SK-N-SH (cell line): ENCODE measurements at regions not wholly inside any gene's neighbourhood (a gene's known extent, or its start where the extent isn't known, plus 50 kb on each side); places are given as distances from the start of the nearest gene placed in this dataset.

Source experiments
- CTCF ChIA-PET: fragments of 300-600, 350-600 bp; formaldehyde crosslinking; extraction: SDS; loops from one replicate; lab custom pipeline; 2021; lab: Yijun Ruan, JAX
- POLR2A ChIA-PET: fragments of 350-600 bp; sonication (Branson Sonifier 250); formaldehyde crosslinking; extraction: SDS; loops from one replicate; lab custom pipeline; 2020; ENCODE audit warnings: antibody characterized with exemption, inconsistent platforms; lab: Yijun Ruan, JAX
- DNase-seq: peaks from one replicate; pipeline ENCODE4 v3.0.0; 2012
- H2AFZ ChIP-seq: fragments of 200-600 bp; sonication (generic); 2 replicates; pipeline ENCODE4 v1.8.1; 2016; ENCODE audit warnings: antibody characterized with exemption, mild to moderate bottlenecking, low read depth
- H3F3A ChIP-seq: fragments of 200-600 bp; sonication (generic); replicated peaks from 2 replicates; pipeline ENCODE3; 2016; ENCODE audit warnings: antibody characterized with exemption, mild to moderate bottlenecking; ENCODE audit not compliant: insufficient read depth
- H3K27ac ChIP-seq, 2 experiments: fragments of 200-500 bp in 1 of 2; fragments of 200-600 bp in 1 of 2; sonication (Bioruptor generic) in 1 of 2; sonication (generic), shearing (Covaris generic) in 1 of 2; 2 replicates each; pipeline versions ENCODE4 v1.5.1 to v1.6.1; 2014 to 2016; ENCODE audit warnings: low read depth in 2 of 2, inconsistent platforms in 1 of 2, low read length in 1 of 2, mild to moderate bottlenecking in 1 of 2, mixed read lengths in 1 of 2
- H3K27me3 ChIP-seq: fragments of 200-600 bp; sonication (generic), shearing (Covaris generic); 2 replicates; pipeline ENCODE4 v1.6.1; 2016; ENCODE audit warnings: mixed run types; ENCODE audit not compliant: insufficient read depth
- H3K36me3 ChIP-seq, 2 experiments: fragments of 200-500 bp in 1 of 2; fragments of 200-600 bp in 1 of 2; sonication (Bioruptor generic) in 1 of 2; sonication (generic) in 1 of 2; replicated peaks in 1 of 2; 2 replicates each; pipeline versions ENCODE3 to v1.5.1; 2014 to 2016; ENCODE audit warnings: low read length in 1 of 2, mild to moderate bottlenecking in 1 of 2; ENCODE audit not compliant: insufficient read depth in 2 of 2, control insufficient read depth in 1 of 2
- H3K4me1 ChIP-seq, 2 experiments: fragments of 200-500 bp in 1 of 2; fragments of 200-600 bp in 1 of 2; sonication (Bioruptor generic) in 1 of 2; sonication (generic), shearing (Covaris generic) in 1 of 2; 2 replicates each; pipeline versions ENCODE4 v1.5.1 to v1.6.1; 2014 to 2016; ENCODE audit warnings: low read depth in 1 of 2, low read length in 1 of 2, mixed run types in 1 of 2; ENCODE audit not compliant: insufficient read depth in 2 of 2, control insufficient read depth in 1 of 2
- H3K4me2 ChIP-seq: fragments of 200-600 bp; sonication (generic), shearing (Covaris generic); 2 replicates; pipeline ENCODE4 v1.6.1; 2017; ENCODE audit warnings: mixed run types
- H3K4me3 ChIP-seq, 2 experiments: fragments of 200-500 bp in 1 of 2; fragments of 200-600 bp in 1 of 2; sonication (Bioruptor generic) in 1 of 2; sonication (generic), shearing (Covaris generic) in 1 of 2; 2 replicates each; pipeline versions ENCODE4 v1.5.1 to v1.8.1; 2014 to 2016; ENCODE audit warnings: low read depth in 2 of 2, inconsistent platforms in 1 of 2, low read length in 1 of 2, mild to moderate bottlenecking in 1 of 2, mixed read lengths in 1 of 2, moderate library complexity in 1 of 2
- H3K79me2 ChIP-seq: fragments of 200-600 bp; sonication (generic); 2 replicates; pipeline ENCODE4 v1.8.1; 2017; ENCODE audit warnings: mild to moderate bottlenecking; ENCODE audit not compliant: insufficient read depth
- H3K9ac ChIP-seq: fragments of 200-600 bp; sonication (generic); 2 replicates; pipeline ENCODE4 v1.6.1; 2017; ENCODE audit warnings: mixed run types
- H3K9me2 ChIP-seq: fragments of 200-600 bp; sonication (generic); 2 replicates; pipeline ENCODE4 v1.6.1; 2017; ENCODE audit warnings: mixed run types
- H3K9me3 ChIP-seq: fragments of 200-600 bp; sonication (generic); 2 replicates; pipeline ENCODE4 v1.6.1; 2017; ENCODE audit warnings: mixed run types, mild to moderate bottlenecking, moderate library complexity
- H4K20me1 ChIP-seq: fragments of 200-600 bp; sonication (generic); 2 replicates; pipeline ENCODE4 v1.6.1; 2017; ENCODE audit warnings: mild to moderate bottlenecking, mixed run types; ENCODE audit not compliant: insufficient read depth
- CHD2 ChIP-seq: fragments of 150-350 bp; IDR thresholded peaks from 2 replicates; pipeline ENCODE4 v1.6.1; 2018; ENCODE audit warnings: low read length; ENCODE audit not compliant: partially characterized antibody
- CTCF ChIP-seq: fragments of 200-600 bp; sonication (generic); IDR thresholded peaks from 2 replicates; pipeline ENCODE4 v1.6.1; 2017; ENCODE audit warnings: antibody characterized with exemption, mild to moderate bottlenecking, moderate library complexity
- ELF1 ChIP-seq: IDR thresholded peaks from 2 replicates; pipeline ENCODE4 v1.4.0; 2012
- EP300 ChIP-seq, 2 experiments: IDR thresholded peaks; 2 replicates each; pipeline versions ENCODE4 v1.4.0 to v1.6.1; 2012; ENCODE audit warnings: borderline replicate concordance in 1 of 2, low read depth in 1 of 2, low read length in 1 of 2
- EZH2phosphoT487 ChIP-seq: fragments of 200-600 bp; sonication (generic); IDR thresholded peaks from 2 replicates; pipeline ENCODE4 v1.6.1; 2017; ENCODE audit warnings: low read depth, mixed run types, mild to moderate bottlenecking, antibody characterized with exemption, moderate library complexity, borderline replicate concordance
- FOSL2 ChIP-seq: IDR thresholded peaks from 2 replicates; pipeline ENCODE4 v1.4.0; 2012; ENCODE audit warnings: low read depth, mild to moderate bottlenecking, moderate library complexity, borderline replicate concordance
- FOXM1 ChIP-seq: IDR thresholded peaks from 2 replicates; pipeline ENCODE4 v1.4.0; 2012; ENCODE audit warnings: low read depth, mild to moderate bottlenecking
- GABPA ChIP-seq: IDR thresholded peaks from 2 replicates; pipeline ENCODE4 v1.4.0; 2012; ENCODE audit warnings: low read depth, mild to moderate bottlenecking
- MAX ChIP-seq: IDR thresholded peaks from 2 replicates; pipeline ENCODE4 v1.4.0; 2012; ENCODE audit warnings: low read depth
- MXI1 ChIP-seq: IDR thresholded peaks from 2 replicates; pipeline ENCODE4 v1.6.1; 2012; ENCODE audit warnings: mild to moderate bottlenecking, low read depth, low read length, improper control_type of control experiment
- PBX3 ChIP-seq: IDR thresholded peaks from 2 replicates; pipeline ENCODE4; 2012
- RXRA ChIP-seq: IDR thresholded peaks from 2 replicates; pipeline ENCODE4 v1.4.0; 2012; ENCODE audit warnings: low read depth, mild to moderate bottlenecking, borderline replicate concordance
- TCF12 ChIP-seq: IDR thresholded peaks from 2 replicates; pipeline ENCODE4 v1.4.0; 2012
- TEAD4 ChIP-seq: IDR thresholded peaks from 2 replicates; pipeline ENCODE4 v1.4.0; 2012; ENCODE audit warnings: mild to moderate bottlenecking, borderline replicate concordance; ENCODE audit not compliant: insufficient read depth
- YY1 ChIP-seq: IDR thresholded peaks from 2 replicates; pipeline ENCODE4 v1.4.0; 2012; ENCODE audit warnings: low read depth, mild to moderate bottlenecking
- whole genome bisulfite sequencing: methylation state at CpG from one replicate; pipeline ENCODE4 v1.1.6; 2017; ENCODE audit warnings: low lambda C conversion rate; 5-methylcytosine and 5-hydroxymethylcytosine counted together

GRCh38 chr2:82674652-82675051 lies 1784.4 kb downstream of the SUCLG1 start:
- Histone ChIP-seq H3K79me2 (no peaks in the 10 kb centered on the region; the same call in 1 of the 2 replicates), H3K9me2 (no peaks in the 10 kb centered on the region), H3K36me3 (no peaks in the 10 kb centered on the region), H3K9ac (no peak overlapping the region), H3F3A (no peaks in the 10 kb centered on the region), H4K20me1 (no peaks in the 10 kb centered on the region), H2AFZ (no peak overlapping the region), H3K27ac (no peak overlapping the region), H3K4me2 (no peak overlapping the region), H3K9me3 (no peaks in the 10 kb centered on the region; the same call in 1 of the 2 replicates), H3K4me1 (no peaks in the 10 kb centered on the region), H3K4me3 (no peak overlapping the region), H3K27me3 (no peaks in the 10 kb centered on the region)
- no peak for TF ChIP-seq EZH2phosphoT487
- TF ChIP-seq MXI1, result no peak
- TF ChIP-seq PBX3, result no peak
- no peak for TF ChIP-seq MAX
- no peak for TF ChIP-seq YY1
- TF ChIP-seq RXRA, result no peak
- no peak for TF ChIP-seq GABPA
- no peak for DNase-seq
- ChIA-PET CTCF (no interaction called here), POLR2A (no interaction called here)
- 32% methylated on average over 3 of the region's 3 CpGs for WGBS

GRCh38 chr2:82667491-82667890 lies 1791.6 kb downstream of the SUCLG1 start:
- no peak for TF ChIP-seq RXRA
- no peak for TF ChIP-seq TEAD4
- no peak for TF ChIP-seq CHD2
- no peak for TF ChIP-seq FOXM1
- TF ChIP-seq TCF12, result no peak
- TF ChIP-seq EP300 (IDR thresholded peaks at IDR 0.05; ENCODE audit: borderline replicate concordance in 1 of 2, low read depth in 1 of 2, low read length in 1 of 2), result no peak
- TF ChIP-seq FOSL2, result no peak
- no peak for TF ChIP-seq CTCF
- TF ChIP-seq MXI1, result no peak
- TF ChIP-seq MAX, result no peak
- TF ChIP-seq ELF1, result no peak
- Histone ChIP-seq H3K4me3 (no peak overlapping the region), H2AFZ (no peak overlapping the region), H4K20me1 (no peaks in the 10 kb centered on the region), H3K9me2 (no peaks in the 10 kb centered on the region), H3K4me1 (no peaks in the 10 kb centered on the region), H3K36me3 (no peaks in the 10 kb centered on the region), H3K4me2 (no peak overlapping the region), H3K9ac (no peak overlapping the region), H3K9me3 (no peaks in the 10 kb centered on the region; the same call in 1 of the 2 replicates), H3K27me3 (no peaks in the 10 kb centered on the region), H3F3A (no peaks in the 10 kb centered on the region), H3K79me2 (no peaks in the 10 kb centered on the region; the same call in 1 of the 2 replicates), H3K27ac (no peak overlapping the region)
- no peak for DNase-seq
- WGBS, result 3% methylated on average over 1 of the region's 1 CpG
- ChIA-PET CTCF (no interaction called here), POLR2A (no interaction called here)
